IMR-90 (cell line): ENCODE measurements at regions not wholly inside any gene's neighbourhood (a gene's known extent, or its start where the extent isn't known, plus 50 kb on each side); places are given as distances from the start of the nearest gene placed in this dataset.

ENCODE experiments used
- ATAC-seq: fragments of 200-7000 bp; cut with Tn5 transposase; 2 replicates; pipeline ENCODE4 v1.9.1; 2020; ENCODE audit warnings: low read depth, mild to moderate bottlenecking, moderate library complexity
- BruUV-seq: library from RNA; stranded (reverse); fragments of 400-500 nt; replicated peaks from 2 replicates; lab custom pipeline; 2021; lab: Mats Ljungman, UMichigan
- CTCF ChIA-PET: fragments of 300-600 bp; formaldehyde crosslinking; extraction: SDS; loops from one replicate; lab custom pipeline; 2021; ENCODE audit warnings: antibody characterized with exemption; lab: Yijun Ruan, JAX
- POLR2A ChIA-PET: fragments of 300-600 bp; sonication (Branson Sonifier 250); formaldehyde crosslinking; loops from one replicate; lab custom pipeline; 2022; ENCODE audit warnings: antibody characterized with exemption; ENCODE audit not compliant: unreplicated experiment; lab: Charles Lee
- DNase-seq: peaks from one replicate; pipeline ENCODE4 v3.0.0; 2013
- H2AFZ ChIP-seq: replicated peaks from 2 replicates; pipeline ENCODE3; 2013; ENCODE audit warnings: low read length, mild to moderate bottlenecking; ENCODE audit not compliant: poor library complexity
- H2AK5ac ChIP-seq: 2 replicates; pipeline ENCODE4 v1.6.1; 2013; ENCODE audit warnings: low read depth, low read length, inconsistent platforms
- H2AK9ac ChIP-seq: replicated peaks from 2 replicates; pipeline ENCODE3; 2013; ENCODE audit warnings: mild to moderate bottlenecking, low read depth, low read length, moderate library complexity; ENCODE audit not compliant: poor library complexity
- H2BK120ac ChIP-seq: 2 replicates; pipeline ENCODE4 v1.6.1; 2013; ENCODE audit warnings: low read depth, low read length, inconsistent platforms
- H2BK15ac ChIP-seq: 3 replicates; pipeline ENCODE4 v1.6.1; 2013; ENCODE audit warnings: low read depth, low read length, inconsistent platforms
- H2BK20ac ChIP-seq: 2 replicates; pipeline ENCODE4 v1.6.1; 2013; ENCODE audit warnings: low read depth, mild to moderate bottlenecking, inconsistent platforms, low read length, moderate library complexity
- H2BK5ac ChIP-seq: 2 replicates; pipeline ENCODE4 v1.6.1; 2013; ENCODE audit warnings: mild to moderate bottlenecking, low read depth, low read length, inconsistent platforms; ENCODE audit not compliant: poor library complexity, severe bottlenecking
- H3K14ac ChIP-seq: replicated peaks from 2 replicates; pipeline ENCODE4 v1.6.1; 2013; ENCODE audit warnings: low read depth, low read length, inconsistent platforms
- H3K18ac ChIP-seq: 2 replicates; pipeline ENCODE4 v1.6.1; 2013; ENCODE audit warnings: low read depth, low read length, control low read depth
- H3K23ac ChIP-seq: 2 replicates; pipeline ENCODE4 v1.6.1; 2013; ENCODE audit warnings: low read depth, low read length, inconsistent platforms
- H3K27ac ChIP-seq: 2 replicates; pipeline ENCODE4 v1.5.1; 2013; ENCODE audit warnings: mild to moderate bottlenecking, control low read depth, low read length; ENCODE audit not compliant: insufficient read depth
- H3K27me3 ChIP-seq: 2 replicates; pipeline ENCODE4 v1.6.1; 2013; ENCODE audit warnings: low read length; ENCODE audit not compliant: control insufficient read depth, insufficient read depth
- H3K36me3 ChIP-seq: 2 replicates; pipeline ENCODE4 v1.6.1; 2013; ENCODE audit warnings: low read length, mixed read lengths; ENCODE audit not compliant: control insufficient read depth, insufficient read depth
- H3K4ac ChIP-seq: 2 replicates; pipeline ENCODE4 v1.6.1; 2013; ENCODE audit warnings: low read depth, low read length, inconsistent platforms
- H3K4me1 ChIP-seq: 2 replicates; pipeline ENCODE4 v1.6.1; 2013; ENCODE audit warnings: low read length, mixed read lengths; ENCODE audit not compliant: control insufficient read depth, insufficient read depth
- H3K4me2 ChIP-seq: 2 replicates; pipeline ENCODE4 v1.6.1; 2013; ENCODE audit warnings: low read depth, mild to moderate bottlenecking, control low read depth, low read length, moderate library complexity
- H3K4me3 ChIP-seq: 2 replicates; pipeline ENCODE4 v1.5.1; 2013; ENCODE audit warnings: low read depth, mild to moderate bottlenecking, control low read depth, low read length, moderate library complexity; ENCODE audit not compliant: insufficient read depth
- H3K56ac ChIP-seq: 2 replicates; pipeline ENCODE4 v1.6.1; 2013; ENCODE audit warnings: low read length, inconsistent platforms; ENCODE audit not compliant: insufficient read depth; ENCODE audit errors: extremely low read depth
- H3K79me1 ChIP-seq, 2 experiments: 2 replicates each; pipeline ENCODE4 v1.6.1; 2013; ENCODE audit warnings: low read length in 2 of 2, inconsistent platforms in 1 of 2, low read depth in 1 of 2
- H3K9ac ChIP-seq: 2 replicates; pipeline ENCODE4 v1.6.1; 2013; ENCODE audit warnings: low read depth, low read length, control low read depth
- H3K9me1 ChIP-seq: 2 replicates; pipeline ENCODE4 v1.6.1; 2013; ENCODE audit warnings: low read length, inconsistent platforms; ENCODE audit not compliant: insufficient read depth
- H3K9me3 ChIP-seq: 2 replicates; pipeline ENCODE4 v1.6.1; 2013; ENCODE audit warnings: low read length; ENCODE audit not compliant: control insufficient read depth, insufficient read depth
- H4K20me1 ChIP-seq: 2 replicates; pipeline ENCODE4 v1.6.1; 2013; ENCODE audit warnings: low read length, inconsistent platforms; ENCODE audit not compliant: insufficient read depth
- H4K5ac ChIP-seq: 2 replicates; pipeline ENCODE4 v1.6.1; 2013; ENCODE audit warnings: mild to moderate bottlenecking, low read depth, low read length, control low read depth
- H4K8ac ChIP-seq, 2 experiments: 2 replicates each; pipeline ENCODE4 v1.6.1; 2013; ENCODE audit warnings: low read depth in 2 of 2, low read length in 2 of 2, control low read depth in 1 of 2, inconsistent platforms in 1 of 2
- H4K91ac ChIP-seq: 2 replicates; pipeline ENCODE4 v1.6.1; 2013; ENCODE audit warnings: low read depth, low read length, inconsistent platforms; ENCODE audit not compliant: insufficient read depth
- BHLHE40 ChIP-seq: fragments of 150-350 bp; IDR thresholded peaks from 2 replicates; pipeline ENCODE4 v1.6.1; 2016; ENCODE audit warnings: mild to moderate bottlenecking, low read depth, low read length
- CHD1 ChIP-seq: IDR thresholded peaks from 2 replicates; pipeline ENCODE4 v1.6.1; 2012; ENCODE audit warnings: low read depth, low read length, improper control_type of control experiment
- FOS ChIP-seq: fragments of 150-350 bp; IDR thresholded peaks from 2 replicates; pipeline ENCODE4 v1.6.1; 2016; ENCODE audit warnings: low read depth, low read length
- MAFK ChIP-seq: IDR thresholded peaks from 2 replicates; pipeline ENCODE4 v1.6.1; 2012; ENCODE audit warnings: low read depth, low read length, improper control_type of control experiment
- MAZ ChIP-seq: IDR thresholded peaks from 2 replicates; pipeline ENCODE4 v1.6.1; 2012; ENCODE audit warnings: low read depth, mild to moderate bottlenecking, low read length, improper control_type of control experiment, moderate library complexity, borderline replicate concordance
- MXI1 ChIP-seq: IDR thresholded peaks from 2 replicates; pipeline ENCODE4 v1.6.1; 2012; ENCODE audit warnings: low read depth, mild to moderate bottlenecking, low read length, moderate library complexity, borderline replicate concordance
- NFE2L2 ChIP-seq: fragments of 150-350 bp; IDR thresholded peaks from 2 replicates; pipeline ENCODE4 v1.6.1; 2016; ENCODE audit warnings: low read depth, mild to moderate bottlenecking, low read length
- POLR2A ChIP-seq: IDR thresholded peaks from 2 replicates; pipeline ENCODE4 v1.6.1; 2012; ENCODE audit warnings: mild to moderate bottlenecking, low read depth, low read length
- RFX5 ChIP-seq: IDR thresholded peaks from 2 replicates; pipeline ENCODE4 v1.8.0; 2012; ENCODE audit warnings: low read depth, mild to moderate bottlenecking, low read length, moderate library complexity
- SMC3 ChIP-seq: fragments of 150-350 bp; IDR thresholded peaks from 2 replicates; pipeline ENCODE4 v1.6.1; 2016; ENCODE audit warnings: low read depth, mild to moderate bottlenecking, antibody characterized with exemption, low read length, moderate library complexity
- WGBS, 2 experiments: methylation state at CpG; one replicate each; pipeline versions ENCODE4 v1.1.5 to v1.1.7; 2013; ENCODE audit warnings: missing lambda C conversion rate in 2 of 2; ENCODE audit not compliant: insufficient read length in 1 of 2; ENCODE audit errors: extremely low coverage in 2 of 2; 5-methylcytosine and 5-hydroxymethylcytosine counted together
- dilution Hi-C: fragments of 300-500 bp; cut with HindIII; formaldehyde crosslinking; loops from one replicate; pipeline ENCODE4 v1.14.3; 2018; ENCODE audit warnings: low sequenced_read_pairs; ENCODE audit not compliant: unreplicated experiment
- in situ Hi-C: fragments of 300-500 bp; cut with MboI; formaldehyde crosslinking; loops from 3 replicates; pipeline ENCODE4 v1.14.3; 2019; ENCODE audit warnings: low sequenced_read_pairs, inconsistent platforms, mixed read lengths
- intact Hi-C: fragments of 100-400 bp; cut with micrococcal nuclease; formaldehyde crosslinking; loops from 2 replicates; pipeline ENCODE4 v1.10.0; 2022
- TF ChIP-seq, protein P1 (sequence below): conservative IDR thresholded peaks from 2 replicates; pipeline ENCODE4 v1.5.1; 2012; ENCODE audit warnings: mild to moderate bottlenecking, low read depth, low read length, improper control_type of control experiment
- TF ChIP-seq, protein P2 (sequence below): fragments of 150-350 bp; IDR thresholded peaks from 2 replicates; pipeline ENCODE4 v1.6.1; 2017; ENCODE audit warnings: mild to moderate bottlenecking, antibody characterized with exemption, low read length, low read depth

DNA sequence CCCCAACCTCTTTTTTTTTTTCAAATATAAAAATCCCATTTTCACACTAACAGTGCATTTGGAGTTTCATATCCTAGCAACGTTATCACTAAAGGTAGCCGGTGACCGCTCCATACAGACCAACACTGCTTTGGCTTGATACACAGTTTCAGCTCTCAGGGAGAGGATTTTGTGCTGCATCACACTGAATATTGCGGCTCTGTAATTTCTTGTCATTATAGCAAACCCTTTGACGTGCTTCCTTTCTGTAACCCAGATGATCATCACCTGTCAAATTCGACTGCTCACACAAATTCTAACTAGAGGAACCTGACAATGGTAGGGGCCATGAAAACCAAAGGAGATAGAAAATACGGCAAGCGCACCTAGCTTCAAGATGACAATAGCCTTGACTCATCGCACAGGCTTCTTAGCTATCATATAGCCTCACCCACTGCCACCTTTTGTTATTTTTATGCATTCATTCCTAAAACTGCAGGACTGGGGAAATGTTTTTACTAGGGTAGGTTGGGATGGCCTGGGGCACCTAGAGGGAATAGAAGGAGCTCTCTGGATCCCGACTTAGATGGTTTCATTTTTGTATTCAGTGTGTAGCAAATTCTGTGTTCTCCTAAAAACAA, 582.9 kb upstream of the PIK3C3 start (continued):
- TF ChIP-seq MAZ = no peak

DNA sequence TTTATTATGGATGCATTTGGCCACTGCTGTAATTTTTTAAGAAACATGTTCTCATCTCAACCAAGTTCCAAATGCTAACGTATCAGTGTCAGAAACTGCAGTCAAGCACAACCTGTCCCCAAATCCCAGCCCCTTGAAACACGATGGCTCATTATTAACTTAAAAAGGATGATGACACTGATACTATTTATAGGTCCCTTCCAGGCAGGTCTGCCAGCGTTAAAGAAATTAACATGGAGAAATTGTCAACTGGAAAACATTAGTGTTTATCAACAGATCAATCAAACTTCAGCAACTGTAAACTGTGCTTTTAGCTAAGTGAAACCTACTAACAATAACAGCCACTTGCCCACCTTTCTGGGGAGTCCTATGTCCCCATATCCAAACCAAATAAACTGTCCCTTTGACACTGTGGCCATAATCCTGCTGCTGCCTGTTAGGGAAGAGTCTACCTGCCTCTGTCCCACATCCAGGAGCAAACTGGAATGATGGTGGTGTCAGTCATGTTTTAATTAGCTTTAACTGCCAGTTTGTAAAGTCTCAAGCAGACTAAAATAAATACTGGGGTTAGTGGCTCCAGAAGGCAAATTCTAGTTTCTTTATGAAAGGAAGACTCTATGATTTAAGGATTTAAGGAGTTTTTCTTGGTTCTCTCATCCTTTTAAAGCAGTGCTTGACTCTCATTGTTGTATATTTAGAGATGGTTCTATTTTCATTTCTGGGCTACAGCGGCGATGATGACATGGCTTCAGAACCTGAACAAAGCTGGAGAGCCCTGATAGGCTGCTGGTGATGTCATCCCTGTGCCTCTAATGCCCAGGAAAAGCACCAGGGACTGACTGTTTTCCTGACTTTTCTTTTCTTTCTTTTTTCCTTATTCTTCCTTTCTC, 583.6 kb upstream of the PIK3C3 start:
- no peaks in the 10 kb centered on the region for H3K9me3 ChIP-seq
- no TSS peak for BruUV-seq
- H4K8ac ChIP-seq = no peak overlapping the region
- H3K14ac ChIP-seq = peak overlapping the region; percentile 25; the same call in 1 of the 2 replicates
- H3K36me3 ChIP-seq = no peaks in the 10 kb centered on the region
- H3K27ac ChIP-seq = no peak overlapping the region
- DNase-seq = peak; percentile 27
- ATAC-seq = 0 out of 2 replicates have a peak, but pooled peaks have one; percentile 21
- no peak overlapping the region for H2BK15ac ChIP-seq
- no peak overlapping the region for H3K56ac ChIP-seq
- ChIA-PET CTCF (interaction anchor here (0.6 kb wide), 1 partner anchor 547 kb away, joined by 4 read pairs; no protein-coding TSS in a partner anchor), POLR2A (interaction anchor here (0.6 kb wide), 1 partner anchor 290 kb away, joined by 3 read pairs; no protein-coding TSS in a partner anchor)
- no peak overlapping the region for H3K4me2 ChIP-seq
- no peak overlapping the region for H2BK20ac ChIP-seq
- H2AK9ac ChIP-seq = no peak overlapping the region
- H2AK5ac ChIP-seq = no peak overlapping the region
- no peaks in the 10 kb centered on the region; the same call in 1 of the 2 replicates for H3K9me1 ChIP-seq
- H4K5ac ChIP-seq = peak overlapping the region; percentile 42; the same call in 1 of the 2 replicates
- no peak overlapping the region for H3K9ac ChIP-seq
- in situ Hi-C loops (no loop called here), dilution Hi-C loops (no loop called here), intact Hi-C loops (loop anchor here (10.0 kb wide), 4 partner anchors 227 to 957 kb away; no protein-coding TSS in a partner anchor)
- H2BK5ac ChIP-seq = no peak overlapping the region
- H2AFZ ChIP-seq = no peak overlapping the region
- 0 out of 2 replicates have a peak, but pooled peaks cover 1% of the 10 kb centered on the region for H3K4me1 ChIP-seq
- H3K79me1 ChIP-seq = no peaks in the 10 kb centered on the region
- 60% methylated on average over 1 of the region's 5 CpGs; no CpG with 5 or more reads in 1 of the 2 experiments for WGBS, 2 experiments
- H3K27me3 ChIP-seq = no peaks in the 10 kb centered on the region
- H3K4ac ChIP-seq = peak overlapping the region; percentile 46; the same call in 1 of the 2 replicates
- no peak overlapping the region for H3K23ac ChIP-seq
- peak overlapping the region; percentile 35; the same call in 1 of the 2 replicates for H3K18ac ChIP-seq
- H4K91ac ChIP-seq = no peak overlapping the region; the same call in 1 of the 2 replicates
- H2BK120ac ChIP-seq = peak overlapping the region; percentile 24
- H4K20me1 ChIP-seq = no peaks in the 10 kb centered on the region
- no peak overlapping the region for H3K4me3 ChIP-seq
- no peak for TF ChIP-seq RFX5
- TF ChIP-seq CHD1 = no peak
- TF ChIP-seq MAFK = no peak
- TF ChIP-seq NFE2L2 = no peak
- TF ChIP-seq MAZ = no peak
- no peak for TF ChIP-seq FOS
- TF ChIP-seq, protein P1, sequence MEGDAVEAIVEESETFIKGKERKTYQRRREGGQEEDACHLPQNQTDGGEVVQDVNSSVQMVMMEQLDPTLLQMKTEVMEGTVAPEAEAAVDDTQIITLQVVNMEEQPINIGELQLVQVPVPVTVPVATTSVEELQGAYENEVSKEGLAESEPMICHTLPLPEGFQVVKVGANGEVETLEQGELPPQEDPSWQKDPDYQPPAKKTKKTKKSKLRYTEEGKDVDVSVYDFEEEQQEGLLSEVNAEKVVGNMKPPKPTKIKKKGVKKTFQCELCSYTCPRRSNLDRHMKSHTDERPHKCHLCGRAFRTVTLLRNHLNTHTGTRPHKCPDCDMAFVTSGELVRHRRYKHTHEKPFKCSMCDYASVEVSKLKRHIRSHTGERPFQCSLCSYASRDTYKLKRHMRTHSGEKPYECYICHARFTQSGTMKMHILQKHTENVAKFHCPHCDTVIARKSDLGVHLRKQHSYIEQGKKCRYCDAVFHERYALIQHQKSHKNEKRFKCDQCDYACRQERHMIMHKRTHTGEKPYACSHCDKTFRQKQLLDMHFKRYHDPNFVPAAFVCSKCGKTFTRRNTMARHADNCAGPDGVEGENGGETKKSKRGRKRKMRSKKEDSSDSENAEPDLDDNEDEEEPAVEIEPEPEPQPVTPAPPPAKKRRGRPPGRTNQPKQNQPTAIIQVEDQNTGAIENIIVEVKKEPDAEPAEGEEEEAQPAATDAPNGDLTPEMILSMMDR = no peak
- TF ChIP-seq, protein P2, sequence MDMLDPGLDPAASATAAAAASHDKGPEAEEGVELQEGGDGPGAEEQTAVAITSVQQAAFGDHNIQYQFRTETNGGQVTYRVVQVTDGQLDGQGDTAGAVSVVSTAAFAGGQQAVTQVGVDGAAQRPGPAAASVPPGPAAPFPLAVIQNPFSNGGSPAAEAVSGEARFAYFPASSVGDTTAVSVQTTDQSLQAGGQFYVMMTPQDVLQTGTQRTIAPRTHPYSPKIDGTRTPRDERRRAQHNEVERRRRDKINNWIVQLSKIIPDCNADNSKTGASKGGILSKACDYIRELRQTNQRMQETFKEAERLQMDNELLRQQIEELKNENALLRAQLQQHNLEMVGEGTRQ = no peak
- TF ChIP-seq BHLHE40 = no peak
- no peak for TF ChIP-seq MXI1
- no peak for TF ChIP-seq POLR2A
- no peak for TF ChIP-seq SMC3
